ENCODE measurements at regions not wholly inside any gene's neighbourhood (a gene's known extent, or its start where the extent isn't known, plus 50 kb on each side); places are given as distances from the start of the nearest gene placed in this dataset.

DNA sequence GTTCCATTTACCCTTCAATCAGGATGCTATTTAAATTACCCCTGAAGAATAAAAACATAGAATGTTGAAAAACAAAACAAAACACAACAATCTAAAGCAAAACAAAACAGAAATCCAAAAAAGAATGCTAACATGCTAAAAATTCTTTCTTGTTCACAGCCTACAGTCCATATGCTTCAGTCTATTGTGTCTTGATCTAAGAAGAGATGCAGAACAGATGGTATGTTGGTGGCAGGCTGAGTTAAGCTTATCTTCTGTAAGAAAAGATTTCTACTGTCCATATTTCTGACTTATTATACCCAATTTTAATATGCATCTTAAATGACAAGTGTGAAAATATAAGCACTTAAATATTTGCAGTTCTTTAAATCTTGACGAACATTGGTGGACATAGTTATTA lies 356.1 kb upstream of the SLITRK1 start:
- Histone ChIP-seq H3K4me3 (no peak overlapping the region), H3K9ac (ENCODE audit: insufficient read length) (no peak overlapping the region), H3K36me3 (ENCODE audit: insufficient read depth, low read length) (no peaks in the 10 kb centered on the region), H3K27ac (no peak overlapping the region), H3K9me3 (ENCODE audit: low read depth, low read length) (no peaks in the 10 kb centered on the region)
- DNase-seq (ENCODE audit: low read depth, low spot score): no peak
- no peak for TF ChIP-seq FOXP2 (optimal IDR thresholded peaks at IDR 0.05; ENCODE audit: control extremely low read depth, extremely low read length, insufficient read depth)
- no peak for TF ChIP-seq POLR2AphosphoS5 (IDR thresholded peaks at IDR 0.05; ENCODE audit: borderline replicate concordance, low read depth, low read length)
- TF ChIP-seq EZH2 (IDR thresholded peaks at IDR 0.05): no peak

- Histone ChIP-seq H3K9ac (ENCODE audit: insufficient read length) (no peak overlapping the region), H3K4me3 (no peak overlapping the region), H3K36me3 (ENCODE audit: insufficient read depth, low read length) (no peaks in the 10 kb centered on the region), H3K9me3 (ENCODE audit: low read depth, low read length) (no peaks in the 10 kb centered on the region), H3K27ac (no peak overlapping the region)
- TF ChIP-seq POLR2AphosphoS5 (IDR thresholded peaks at IDR 0.05; ENCODE audit: borderline replicate concordance, low read depth, low read length) (no peak), EZH2 (IDR thresholded peaks at IDR 0.05) (no peak), FOXP2 (optimal IDR thresholded peaks at IDR 0.05; ENCODE audit: control extremely low read depth, extremely low read length, insufficient read depth) (no peak)
- no peak for DNase-seq (ENCODE audit: low read depth, low spot score)
Measured at GRCh38 chr13:84237143-84237542, 354.9 kb upstream of the SLITRK1 start.

DNA sequence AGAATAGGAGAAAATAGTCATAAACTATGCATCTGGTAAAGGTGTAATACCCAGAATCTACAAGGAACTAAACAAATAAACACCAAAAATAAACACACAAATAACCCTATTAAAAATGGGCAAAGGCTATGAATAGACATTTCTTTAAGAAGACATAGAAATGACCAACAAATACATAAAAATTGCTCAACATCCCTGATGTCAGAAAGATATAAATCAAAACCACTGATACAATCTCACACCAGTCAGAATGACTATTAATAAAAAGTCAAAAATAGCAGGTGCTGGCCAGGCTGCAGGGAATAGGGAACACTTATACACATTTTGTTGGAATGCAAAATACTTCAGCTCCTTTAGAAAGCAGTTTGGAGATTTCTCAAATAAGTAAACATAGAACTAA lies 352.1 kb upstream of the SLITRK1 start:
- Histone ChIP-seq H3K9me3 (ENCODE audit: low read depth, low read length) (no peaks in the 10 kb centered on the region), H3K27ac (no peak overlapping the region), H3K4me3 (no peak overlapping the region), H3K36me3 (ENCODE audit: insufficient read depth, low read length) (no peaks in the 10 kb centered on the region), H3K9ac (ENCODE audit: insufficient read length) (no peak overlapping the region)
- TF ChIP-seq FOXP2 (optimal IDR thresholded peaks at IDR 0.05; ENCODE audit: control extremely low read depth, extremely low read length, insufficient read depth) (no peak), EZH2 (IDR thresholded peaks at IDR 0.05) (no peak), POLR2AphosphoS5 (IDR thresholded peaks at IDR 0.05; ENCODE audit: borderline replicate concordance, low read depth, low read length) (no peak)
- no peak for DNase-seq (ENCODE audit: low read depth, low spot score)

- Histone ChIP-seq H3K4me3 (no peak overlapping the region), H3K9me3 (ENCODE audit: low read depth, low read length) (no peaks in the 10 kb centered on the region), H3K27ac (no peak overlapping the region), H3K9ac (ENCODE audit: insufficient read length) (no peak overlapping the region), H3K36me3 (ENCODE audit: insufficient read depth, low read length) (no peaks in the 10 kb centered on the region)
- TF ChIP-seq EZH2 (IDR thresholded peaks at IDR 0.05) (no peak), FOXP2 (optimal IDR thresholded peaks at IDR 0.05; ENCODE audit: control extremely low read depth, extremely low read length, insufficient read depth) (no peak), POLR2AphosphoS5 (IDR thresholded peaks at IDR 0.05; ENCODE audit: borderline replicate concordance, low read depth, low read length) (no peak)
- no peak for DNase-seq (ENCODE audit: low read depth, low spot score)
Measured at GRCh38 chr13:84230568-84230967, 348.3 kb upstream of the SLITRK1 start.

DNA sequence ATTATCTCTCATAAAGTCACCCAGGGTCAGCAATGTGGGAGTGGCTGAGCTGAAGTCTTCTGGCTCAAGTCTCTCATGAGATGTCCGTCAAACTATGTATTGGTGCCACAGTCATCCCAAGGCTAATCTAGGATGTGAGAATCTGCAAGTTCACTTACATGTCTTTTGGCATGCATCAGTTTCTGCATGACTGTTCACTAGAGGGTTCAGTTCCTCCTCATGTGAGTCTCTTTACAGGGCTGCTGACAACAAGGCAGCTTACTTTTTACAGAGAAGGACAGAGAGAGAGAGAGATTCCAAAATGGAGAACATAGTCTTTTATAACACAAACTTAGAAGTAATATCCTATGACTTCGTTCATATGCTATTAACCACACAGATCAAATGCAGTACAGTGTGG lies 328.8 kb upstream of the SLITRK1 start:
- TF ChIP-seq EZH2 (IDR thresholded peaks at IDR 0.05): no peak
- no peak for TF ChIP-seq FOXP2 (optimal IDR thresholded peaks at IDR 0.05; ENCODE audit: control extremely low read depth, extremely low read length, insufficient read depth)
- no peak for TF ChIP-seq POLR2AphosphoS5 (IDR thresholded peaks at IDR 0.05; ENCODE audit: borderline replicate concordance, low read depth, low read length)
- Histone ChIP-seq H3K9ac (ENCODE audit: insufficient read length) (no peak overlapping the region), H3K27ac (no peak overlapping the region), H3K4me3 (no peak overlapping the region), H3K36me3 (ENCODE audit: insufficient read depth, low read length) (no peaks in the 10 kb centered on the region), H3K9me3 (ENCODE audit: low read depth, low read length) (no peaks in the 10 kb centered on the region)
- DNase-seq (ENCODE audit: low read depth, low spot score): no peak

GRCh38 chr13:84208246-84208910 lies 326.1 kb upstream of the SLITRK1 start:
- H3K36me3 ChIP-seq (ENCODE audit: insufficient read depth, low read length): no peaks in the 10 kb centered on the region
- no peak overlapping the region for H3K4me3 ChIP-seq
- no peak overlapping the region for H3K27ac ChIP-seq
- no peak overlapping the region for H3K9ac ChIP-seq (ENCODE audit: insufficient read length)
- no peak for DNase-seq (ENCODE audit: low read depth, low spot score)
- TF ChIP-seq POLR2AphosphoS5 (IDR thresholded peaks at IDR 0.05; ENCODE audit: borderline replicate concordance, low read depth, low read length): no peak
- TF ChIP-seq FOXP2 (optimal IDR thresholded peaks at IDR 0.05; ENCODE audit: control extremely low read depth, extremely low read length, insufficient read depth): no peak
- no peak for TF ChIP-seq EZH2 (IDR thresholded peaks at IDR 0.05)
- H3K9me3 ChIP-seq (ENCODE audit: low read depth, low read length): no peaks in the 10 kb centered on the region

GRCh38 chr13:84207509-84207908 lies 325.2 kb upstream of the SLITRK1 start:
- Histone ChIP-seq H3K9ac (ENCODE audit: insufficient read length) (no peak overlapping the region), H3K36me3 (ENCODE audit: insufficient read depth, low read length) (no peaks in the 10 kb centered on the region), H3K27ac (no peak overlapping the region), H3K4me3 (no peak overlapping the region), H3K9me3 (ENCODE audit: low read depth, low read length) (no peaks in the 10 kb centered on the region)
- no peak for DNase-seq (ENCODE audit: low read depth, low spot score)
- TF ChIP-seq EZH2 (IDR thresholded peaks at IDR 0.05) (no peak), FOXP2 (optimal IDR thresholded peaks at IDR 0.05; ENCODE audit: control extremely low read depth, extremely low read length, insufficient read depth) (no peak), POLR2AphosphoS5 (IDR thresholded peaks at IDR 0.05; ENCODE audit: borderline replicate concordance, low read depth, low read length) (no peak)

GRCh38 chr13:84200971-84201370 lies 318.7 kb upstream of the SLITRK1 start:
- peaks cover 2% of the 10 kb centered on the region; the same call in 1 of the 2 replicates for H3K9me3 ChIP-seq (ENCODE audit: low read depth, low read length)
- H3K36me3 ChIP-seq (ENCODE audit: insufficient read depth, low read length): no peaks in the 10 kb centered on the region

GRCh38 chr13:84192125-84192524 lies 309.9 kb upstream of the SLITRK1 start:
- Histone ChIP-seq H3K9me3 (ENCODE audit: low read depth, low read length) (peaks cover 2% of the 10 kb centered on the region; the same call in 1 of the 2 replicates), H3K27ac (no peak overlapping the region), H3K4me3 (no peak overlapping the region), H3K9ac (ENCODE audit: insufficient read length) (no peak overlapping the region), H3K36me3 (ENCODE audit: insufficient read depth, low read length) (no peaks in the 10 kb centered on the region)
- TF ChIP-seq EZH2 (IDR thresholded peaks at IDR 0.05): no peak
- TF ChIP-seq FOXP2 (optimal IDR thresholded peaks at IDR 0.05; ENCODE audit: control extremely low read depth, extremely low read length, insufficient read depth): no peak
- no peak for TF ChIP-seq POLR2AphosphoS5 (IDR thresholded peaks at IDR 0.05; ENCODE audit: borderline replicate concordance, low read depth, low read length)
- no peak for DNase-seq (ENCODE audit: low read depth, low spot score)

More at GRCh38 chr13:84200971-84201370, 318.7 kb upstream of the SLITRK1 start:
- H3K9ac ChIP-seq (ENCODE audit: insufficient read length): no peak overlapping the region
- no peak overlapping the region for H3K4me3 ChIP-seq
- no peak overlapping the region for H3K27ac ChIP-seq
- no peak for DNase-seq (ENCODE audit: low read depth, low spot score)
- no peak for TF ChIP-seq FOXP2 (optimal IDR thresholded peaks at IDR 0.05; ENCODE audit: control extremely low read depth, extremely low read length, insufficient read depth)
- no peak for TF ChIP-seq POLR2AphosphoS5 (IDR thresholded peaks at IDR 0.05; ENCODE audit: borderline replicate concordance, low read depth, low read length)
- TF ChIP-seq EZH2 (IDR thresholded peaks at IDR 0.05): no peak
